ENCODE measurements at regions not wholly inside any gene's neighbourhood (a gene's known extent, or its start where the extent isn't known, plus 50 kb on each side); places are given as distances from the start of the nearest gene placed in this dataset.
"Not testable (repeated sequence)": the region's sequence is repeated elsewhere in the genome, so short reads cannot be mapped to it uniquely, and the experiment has no call there.

DNA sequence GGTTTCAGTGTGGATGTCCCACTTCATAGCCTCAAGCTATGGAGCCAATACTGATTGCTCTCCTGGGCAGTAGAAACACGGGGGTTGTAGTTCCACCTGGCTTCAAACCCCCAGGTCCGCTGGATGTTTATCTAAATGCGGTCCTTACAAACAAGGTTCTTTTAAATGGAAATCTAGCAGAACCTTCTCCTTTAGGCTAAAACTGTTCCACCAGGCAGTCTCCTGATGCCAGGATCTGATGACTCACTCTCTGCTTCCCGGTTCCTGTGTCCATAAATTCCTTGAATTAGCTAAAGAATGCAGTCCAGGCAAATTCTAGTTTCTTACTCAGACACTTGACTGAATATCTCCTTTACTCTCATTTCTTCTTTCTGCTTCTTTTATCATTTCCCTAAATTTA lies 108.4 kb upstream of the FAM3C start:
- FAIRE-seq (no peak), DNase-seq (ENCODE audit: insufficient read length, low spot score) (no peak)

DNA sequence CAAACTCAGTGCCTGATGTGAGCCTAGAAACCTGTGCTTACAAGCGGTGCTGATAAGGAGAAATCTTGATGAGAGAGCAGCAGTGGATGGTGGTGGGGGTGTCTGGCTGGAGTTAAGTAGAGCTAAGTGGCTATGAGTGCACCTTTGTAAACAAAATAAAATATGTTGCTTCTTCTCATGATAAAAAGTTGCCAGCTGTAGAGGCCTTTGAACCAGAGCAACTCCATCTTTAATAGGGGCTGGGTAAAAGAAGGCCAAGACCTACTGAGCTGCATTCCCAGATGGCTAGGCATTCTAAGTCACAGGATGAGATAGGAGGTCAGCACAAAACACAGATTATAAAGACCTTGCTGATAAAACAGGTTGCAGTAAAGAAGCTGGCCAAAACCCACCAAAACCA lies 107.6 kb upstream of the FAM3C start:
- DNase-seq (ENCODE audit: insufficient read length, low spot score) (no peak), FAIRE-seq (no peak)

DNA sequence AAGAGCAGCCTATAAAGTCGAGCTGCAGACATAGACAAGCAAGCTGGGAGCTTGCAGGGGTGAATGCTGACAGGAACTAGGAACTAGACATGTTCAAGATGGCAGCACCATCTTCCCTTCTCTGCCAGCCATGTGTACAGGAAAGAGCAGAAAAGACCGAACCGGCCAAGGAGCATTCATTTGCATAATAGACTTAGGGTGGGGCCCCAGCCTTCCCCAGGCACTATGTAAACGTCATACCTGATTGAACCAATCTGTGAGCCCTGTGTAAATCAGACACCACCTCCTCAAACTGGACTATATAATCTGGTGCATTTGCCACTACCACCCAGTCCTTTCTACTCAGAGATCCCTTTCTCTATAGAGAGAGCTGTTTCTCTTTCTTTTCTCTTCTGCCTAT lies 106.9 kb upstream of the FAM3C start:
- DNase-seq (ENCODE audit: insufficient read length, low spot score) (no peak), FAIRE-seq (no peak)

DNA sequence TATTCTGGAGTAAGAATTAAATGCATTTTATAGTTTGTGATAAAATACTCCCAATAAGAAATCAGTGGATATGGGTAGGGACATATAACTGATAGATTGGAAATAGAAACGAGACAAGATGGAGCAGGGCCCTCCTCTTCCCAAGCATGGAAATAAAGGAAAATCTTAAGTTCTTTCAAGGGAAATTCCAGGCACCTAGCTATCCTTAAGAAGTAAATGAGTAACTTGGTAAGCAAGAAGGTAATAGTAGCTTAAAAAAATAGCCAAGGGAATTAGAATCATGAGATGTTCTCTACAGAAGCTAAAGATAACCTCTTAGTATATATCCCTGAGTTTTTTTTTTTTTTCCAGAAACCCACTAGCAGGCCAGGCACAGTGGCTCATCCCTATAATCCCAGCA lies 105.5 kb upstream of the FAM3C start:
- no peak for FAIRE-seq
- no peak for DNase-seq (ENCODE audit: insufficient read length, low spot score)

DNA sequence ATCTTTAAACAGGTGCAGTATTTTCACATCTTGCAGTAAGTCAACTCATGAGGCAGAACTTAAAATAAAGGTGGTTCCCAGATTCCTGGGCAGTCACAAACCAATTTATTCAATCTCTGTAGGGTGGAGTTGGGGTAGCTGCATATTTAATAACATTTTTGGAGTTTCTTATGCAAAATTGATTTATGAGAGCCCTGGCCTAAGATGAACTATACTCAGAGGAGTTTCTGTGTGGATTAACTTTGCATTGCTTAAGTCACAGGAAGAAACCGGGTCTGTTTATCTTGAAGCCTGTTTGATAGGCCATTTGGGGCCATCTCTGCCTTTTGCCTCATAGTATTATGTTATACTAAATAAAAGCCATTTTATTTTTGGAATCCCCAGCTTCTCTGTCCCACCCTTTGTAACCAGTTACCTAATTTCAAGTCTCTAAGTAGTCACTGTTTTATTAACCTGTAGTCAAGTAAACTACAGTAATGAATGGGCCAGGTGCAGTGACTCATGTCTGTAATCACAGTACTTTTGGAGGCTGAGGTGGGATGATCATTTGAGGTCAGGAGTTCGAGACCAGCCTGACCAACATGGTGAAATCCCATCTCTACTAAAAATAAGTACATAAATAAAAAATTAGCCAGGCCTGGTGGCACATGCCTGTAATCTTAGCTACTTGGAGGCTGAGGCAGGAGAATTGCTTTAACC lies 104.4 kb upstream of the FAM3C start:
- FAIRE-seq: no peak

DNA sequence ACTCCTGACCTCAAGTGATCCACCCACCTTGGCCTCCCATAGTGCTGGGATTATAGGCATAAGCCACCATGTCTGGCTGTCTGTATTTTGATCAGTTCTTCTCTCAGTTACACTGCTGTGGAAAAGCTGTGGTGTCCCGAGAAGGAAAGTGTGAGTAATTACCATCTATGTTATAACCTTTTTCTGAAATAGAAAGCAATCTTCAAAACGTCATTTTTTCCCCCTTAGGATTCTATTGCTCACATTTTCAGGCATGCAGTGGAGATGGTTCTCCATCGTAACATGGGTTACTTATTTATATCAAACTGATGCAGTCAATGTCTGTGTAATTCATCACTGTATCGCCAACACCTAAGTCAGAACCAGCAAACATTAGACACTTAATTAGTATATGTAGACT lies 103.5 kb upstream of the FAM3C start:
- DNase-seq (ENCODE audit: insufficient read length, low spot score) (no peak), FAIRE-seq (no peak)

More for the DNA sequence above, 104.4 kb upstream of the FAM3C start:
- DNase-seq (ENCODE audit: insufficient read length, low spot score): no peak

DNA sequence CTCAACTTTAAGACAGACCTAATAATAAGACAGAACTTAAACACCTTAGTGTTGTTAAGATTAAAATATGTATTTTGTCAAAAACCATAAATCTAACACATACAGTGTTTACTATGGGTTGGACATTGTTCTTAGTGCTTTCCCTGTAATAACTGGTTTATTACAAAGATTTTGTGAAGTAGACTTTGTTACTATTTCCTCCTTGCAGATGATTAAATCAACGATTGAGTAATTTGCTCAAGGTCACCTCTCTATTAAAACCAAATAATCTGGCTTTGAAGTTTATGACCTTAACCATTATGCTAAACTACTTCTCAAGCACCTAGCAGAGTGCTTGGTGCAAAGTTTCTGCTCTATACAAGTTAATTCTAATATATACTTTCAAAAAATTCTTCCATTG lies 102.7 kb upstream of the FAM3C start:
- no peak for FAIRE-seq

DNA sequence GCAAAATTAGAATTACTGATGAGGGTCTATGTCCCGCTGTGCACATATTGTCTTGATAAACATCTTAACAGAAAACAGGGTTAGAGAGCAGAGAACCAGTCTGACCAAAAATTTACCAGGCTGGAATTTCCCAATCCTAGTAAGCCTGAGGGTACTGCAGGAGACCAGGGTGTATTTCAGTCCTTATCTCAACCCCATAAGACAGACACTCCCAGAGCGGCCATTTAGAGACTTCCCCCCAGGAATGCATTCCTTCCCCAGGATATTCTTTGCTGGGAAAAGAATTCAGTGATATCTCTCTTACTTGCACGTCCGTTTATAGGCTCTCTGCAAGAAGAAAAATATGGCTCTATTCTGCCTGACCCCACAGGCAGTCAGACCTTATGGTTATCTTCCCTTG lies 101.4 kb upstream of the FAM3C start:
- FAIRE-seq; DNase-seq (ENCODE audit: insufficient read length, low spot score): not testable (repeated sequence)

More for the DNA sequence above, 102.7 kb upstream of the FAM3C start:
- DNase-seq (ENCODE audit: insufficient read length, low spot score): no peak

DNA sequence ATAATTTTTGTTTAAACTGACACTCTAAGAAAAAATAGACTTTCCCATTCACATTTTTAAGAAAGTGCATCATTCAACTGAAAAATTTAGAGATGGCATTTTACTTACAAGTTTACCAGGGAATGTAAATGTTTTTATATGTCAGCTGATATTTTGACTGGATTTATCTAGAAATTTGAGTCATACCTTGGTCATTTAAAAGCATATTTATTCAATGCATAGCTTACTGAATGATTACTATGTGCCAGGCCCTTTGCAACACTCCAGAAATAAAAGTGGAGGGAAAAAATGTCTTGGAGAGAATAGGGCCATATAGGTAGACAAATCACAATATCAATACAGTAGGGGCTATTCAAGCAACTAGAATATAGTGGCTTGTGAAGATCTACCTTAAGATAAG lies 98.4 kb upstream of the FAM3C start:
- DNase-seq (ENCODE audit: insufficient read length, low spot score) (no peak), FAIRE-seq (no peak)

DNA sequence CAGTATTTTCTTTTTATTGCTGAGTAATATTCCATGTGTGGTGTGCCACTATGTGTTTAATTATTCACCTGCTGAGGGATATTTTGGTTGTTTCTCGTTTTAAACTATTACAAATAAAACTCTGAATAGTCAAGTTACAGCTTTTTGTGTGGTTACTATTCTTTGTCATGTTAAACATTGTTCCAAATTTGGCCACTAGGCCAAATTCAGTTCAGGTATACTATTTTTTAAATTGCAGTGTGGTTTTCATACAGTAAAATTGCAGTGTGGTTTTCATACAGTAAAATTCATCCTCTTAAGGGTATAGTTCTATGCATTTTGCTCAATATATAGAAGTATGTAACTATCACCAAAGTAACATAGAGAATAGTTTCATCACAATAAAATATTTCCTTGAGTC lies 97.4 kb upstream of the FAM3C start:
- FAIRE-seq (no peak), DNase-seq (ENCODE audit: insufficient read length, low spot score) (no peak)

DNA sequence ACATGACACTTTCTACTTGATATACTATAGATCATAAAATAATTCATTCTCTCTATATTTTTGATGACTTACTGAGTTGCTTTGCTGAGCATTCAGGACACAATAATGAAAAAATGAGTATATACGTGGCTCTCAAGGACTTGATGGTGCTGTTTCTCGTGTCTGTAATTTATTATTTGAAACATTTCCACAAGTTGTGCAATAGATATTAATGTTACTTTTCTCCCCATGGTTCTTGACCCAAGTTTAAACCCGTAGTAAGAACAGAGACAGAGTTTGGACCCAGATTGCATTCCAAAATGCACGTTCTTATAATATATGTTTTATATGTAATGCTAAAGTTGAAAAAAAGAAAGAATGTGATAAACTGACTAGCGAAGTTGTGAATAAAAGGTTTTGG lies 94.2 kb upstream of the FAM3C start:
- FAIRE-seq: no peak
- DNase-seq (ENCODE audit: insufficient read length, low spot score): no peak

DNA sequence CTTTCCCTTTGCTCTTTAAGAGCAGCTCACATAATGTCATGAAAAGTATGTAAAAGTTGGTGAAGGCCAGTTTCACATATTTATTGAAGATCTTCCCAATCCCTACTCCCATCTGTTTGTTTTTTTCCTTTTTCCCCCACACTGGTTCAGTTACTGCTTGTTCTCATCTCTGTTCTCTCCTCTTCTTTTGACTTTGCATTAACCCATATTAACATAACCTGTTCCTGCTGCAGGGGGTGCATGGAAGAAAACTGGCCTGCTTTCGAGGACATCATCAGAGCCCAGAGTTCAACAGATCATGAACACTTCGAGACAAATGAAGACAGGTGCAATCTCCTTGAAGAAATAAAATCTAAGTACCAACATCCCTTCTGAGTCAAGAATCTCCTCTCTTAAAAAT lies 93.3 kb upstream of the FAM3C start:
- FAIRE-seq: no peak
- no peak for DNase-seq (ENCODE audit: insufficient read length, low spot score)

DNA sequence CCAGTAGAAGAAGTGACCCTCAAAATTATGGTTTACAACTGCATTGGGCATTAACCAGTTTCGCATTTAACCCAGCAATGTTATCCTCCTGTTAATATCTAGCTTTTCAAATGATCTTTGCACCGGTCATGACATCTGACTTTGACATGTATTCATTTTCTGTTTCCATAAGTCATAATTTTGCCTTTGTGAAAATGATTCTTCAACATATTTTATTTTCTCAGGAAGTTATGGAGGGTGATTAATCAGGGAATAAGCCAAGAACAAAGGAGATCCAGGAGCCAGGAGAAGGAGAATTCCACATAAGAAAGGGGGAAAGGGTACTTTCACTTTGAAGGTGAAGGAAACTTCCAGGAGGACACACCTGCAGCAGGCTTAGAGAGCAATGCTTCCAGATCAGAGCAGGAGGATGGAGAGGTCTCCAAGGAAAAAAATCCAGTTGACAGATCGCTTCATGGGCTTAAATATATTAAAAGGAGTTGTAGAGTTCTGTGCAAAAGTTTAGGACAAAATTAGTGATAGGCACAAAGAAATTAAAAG lies 92.1 kb upstream of the FAM3C start:
- FAIRE-seq (no peak), DNase-seq (ENCODE audit: insufficient read length, low spot score) (no peak)

DNA sequence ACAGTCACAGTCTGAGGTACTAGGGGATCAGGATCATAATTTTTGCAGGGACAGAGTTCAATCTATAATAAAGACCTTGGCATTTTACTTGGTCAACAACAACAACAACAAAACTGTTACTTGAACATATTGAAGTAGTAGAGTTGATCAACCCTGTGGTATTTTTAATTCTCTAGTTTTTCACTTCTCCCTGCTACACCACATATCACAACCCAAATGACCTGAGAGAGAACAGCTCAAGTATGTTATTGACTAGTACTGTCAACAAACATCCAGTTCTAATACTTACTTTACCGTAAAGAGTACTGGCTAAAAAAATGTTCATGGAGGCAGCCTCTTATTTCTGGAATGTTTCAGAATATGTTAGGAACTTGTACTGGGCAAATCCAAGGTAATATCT lies 90.5 kb upstream of the FAM3C start:
- DNase-seq (ENCODE audit: insufficient read length, low spot score): no peak
- no peak for FAIRE-seq

DNA sequence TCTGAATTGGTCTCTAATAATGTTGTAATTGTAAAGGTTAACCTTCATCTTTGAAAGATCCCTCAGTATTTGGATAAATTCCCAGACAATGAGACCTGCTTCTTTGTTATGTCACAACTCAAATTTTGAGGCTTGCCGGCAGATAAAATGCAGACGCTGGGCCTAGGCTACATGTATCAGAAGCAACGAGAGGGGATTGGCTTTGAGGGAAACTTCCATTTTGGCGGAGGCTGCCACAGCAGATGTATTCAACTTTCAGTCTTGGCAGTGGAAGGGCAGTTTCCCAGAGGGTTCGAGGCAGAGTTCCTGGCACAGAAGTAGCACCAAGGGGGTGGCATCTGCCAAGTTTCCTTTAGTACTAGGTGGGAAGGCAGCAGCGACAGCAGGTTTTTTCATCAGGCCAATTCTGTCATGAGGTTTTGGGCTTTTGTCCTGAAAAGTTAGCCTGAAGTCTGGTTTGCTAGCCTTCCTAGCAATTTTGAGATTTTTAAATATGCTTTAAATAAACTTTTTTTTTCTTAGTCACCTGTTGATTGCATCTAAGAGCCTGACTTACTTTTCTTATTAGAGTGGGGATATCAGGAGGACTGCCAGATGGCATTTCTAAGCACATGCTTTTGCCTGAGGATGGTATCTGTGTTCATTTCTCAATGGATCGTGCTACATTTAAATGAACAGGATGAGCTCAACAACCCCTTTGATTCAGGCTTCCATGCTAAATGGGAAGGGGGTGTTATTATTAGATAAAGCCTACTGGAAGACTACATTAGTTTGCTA lies 89.5 kb upstream of the FAM3C start:
- no peak for FAIRE-seq

DNA sequence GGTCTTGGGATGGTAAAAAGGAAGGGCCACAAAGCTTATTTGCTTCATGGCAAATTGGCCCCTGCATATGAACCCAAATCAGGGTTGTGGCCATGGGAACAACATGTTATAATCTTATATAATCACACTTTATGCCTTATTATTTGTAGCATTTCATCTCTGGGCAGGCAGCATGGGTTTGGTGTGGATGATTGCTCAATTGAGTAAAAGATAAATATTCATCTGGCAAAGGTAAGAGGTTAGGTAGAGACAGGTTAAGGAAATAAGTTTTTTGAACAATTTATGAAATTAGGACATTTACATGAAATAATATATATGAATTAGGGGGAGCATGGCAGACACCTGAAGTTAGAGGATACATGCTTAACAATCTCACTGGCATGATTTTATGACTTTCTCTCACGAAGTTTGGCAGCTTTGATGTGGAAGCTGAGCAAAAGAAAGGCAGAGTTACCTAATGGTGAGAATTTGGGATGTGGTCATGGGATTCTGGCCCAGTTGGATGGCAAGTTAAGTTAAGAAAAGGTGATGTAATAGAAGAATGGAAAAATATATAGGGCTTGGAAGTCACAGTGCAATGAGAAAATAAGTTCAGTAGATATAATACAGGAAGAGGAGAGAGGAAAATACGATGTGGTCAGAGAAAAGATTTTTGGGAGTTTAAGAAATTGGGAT lies 88.1 kb upstream of the FAM3C start:
- FAIRE-seq (no peak), DNase-seq (ENCODE audit: insufficient read length, low spot score) (no peak)

More for the DNA sequence above, 89.5 kb upstream of the FAM3C start:
- DNase-seq (ENCODE audit: insufficient read length, low spot score): no peak

DNA sequence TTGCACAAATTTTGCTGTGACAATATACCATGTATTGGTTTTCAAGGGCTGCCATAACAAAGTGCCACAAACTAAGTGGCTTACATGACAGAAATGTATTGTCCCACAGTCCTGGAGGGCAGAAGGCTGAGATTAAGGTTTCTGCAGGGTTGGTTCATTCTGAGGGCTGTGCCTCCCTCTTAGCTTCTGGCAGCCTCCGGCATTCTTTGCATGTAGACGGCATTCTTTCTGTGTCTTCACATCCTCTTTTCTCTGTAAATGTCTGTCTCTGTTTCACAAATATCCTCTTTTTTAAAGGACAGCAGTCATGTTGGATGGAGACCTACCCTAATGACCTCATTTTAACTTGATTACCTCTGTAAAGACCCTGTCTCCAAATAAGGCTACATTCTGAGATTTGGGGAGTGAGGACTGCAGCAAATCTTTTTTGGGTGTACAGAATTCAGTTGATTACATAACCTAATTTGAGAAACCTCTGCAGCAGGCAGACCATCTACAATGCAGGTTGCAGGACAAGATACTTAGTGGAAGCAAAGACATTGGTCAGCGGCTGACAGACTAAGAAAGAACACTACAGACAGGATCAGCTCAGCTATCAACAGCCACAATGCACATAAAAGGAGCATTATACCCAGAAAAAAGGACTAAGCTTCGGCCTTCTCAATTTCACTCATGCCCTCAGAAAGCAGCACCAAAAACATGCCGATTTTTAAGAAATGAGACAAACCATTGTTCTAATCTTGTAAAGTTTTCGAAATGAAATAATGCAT lies 84.6 kb upstream of the FAM3C start:
- FAIRE-seq (no peak), DNase-seq (ENCODE audit: insufficient read length, low spot score) (no peak)

DNA sequence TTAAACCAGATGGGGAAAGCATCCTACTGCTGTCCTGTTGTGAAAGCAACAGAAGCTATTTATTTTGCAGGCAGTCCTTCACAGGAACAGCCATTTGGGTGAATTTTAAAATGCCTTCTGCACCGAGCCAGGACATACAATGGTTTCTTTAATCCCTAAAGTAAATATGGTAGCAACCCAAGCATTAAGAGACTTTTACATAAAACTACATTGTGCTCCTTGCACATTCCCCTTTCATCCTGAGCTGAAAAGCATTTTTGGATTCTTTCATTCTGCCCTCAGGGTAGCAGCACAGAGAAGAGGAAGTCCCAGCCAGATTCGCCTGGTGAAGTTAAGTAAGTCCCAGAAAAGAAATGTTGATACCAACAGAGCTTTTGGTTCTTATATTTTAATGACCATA lies 84.0 kb upstream of the FAM3C start:
- FAIRE-seq (no peak), DNase-seq (ENCODE audit: insufficient read length, low spot score) (no peak)

DNA sequence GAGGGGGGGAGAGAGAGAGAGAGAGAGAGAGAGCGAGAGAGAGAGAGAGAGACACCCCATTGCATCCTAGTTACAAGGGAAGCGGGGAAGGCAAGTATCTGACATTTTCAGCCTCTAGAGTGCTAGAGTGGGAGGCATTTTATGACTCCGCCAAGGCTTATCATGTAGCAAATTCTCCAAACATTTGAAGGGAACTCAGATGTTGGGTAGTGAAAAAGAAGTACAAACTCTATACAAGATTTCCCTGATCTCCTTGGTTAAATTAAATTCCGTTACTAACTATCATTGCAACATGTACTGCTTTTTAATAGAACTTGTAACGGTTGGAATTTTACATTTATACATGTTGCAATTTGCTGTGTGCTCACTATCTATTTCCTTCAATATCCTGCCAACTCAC lies 83.4 kb upstream of the FAM3C start:
- no peak for FAIRE-seq
- DNase-seq (ENCODE audit: insufficient read length, low spot score): no peak

DNA sequence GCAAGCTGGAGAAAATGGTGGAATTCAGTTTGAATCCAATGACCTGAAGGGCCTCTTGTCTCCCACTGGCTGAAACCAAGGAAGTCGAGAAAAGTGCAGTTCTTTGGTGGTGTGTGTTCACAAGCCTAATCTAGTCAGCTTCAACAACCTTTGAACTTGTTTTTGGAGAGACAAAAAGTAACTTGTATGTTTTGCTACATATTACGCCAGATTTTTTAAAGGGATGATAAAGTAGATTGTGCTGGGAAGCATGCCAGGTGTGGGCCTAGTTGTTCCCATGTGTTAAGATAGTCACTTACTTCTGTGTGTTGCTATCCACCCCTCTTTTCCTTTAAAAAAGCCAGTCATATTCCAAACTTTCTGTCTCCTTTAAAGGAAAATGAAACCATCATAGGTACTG lies 79.7 kb upstream of the FAM3C start:
- FAIRE-seq: no peak
- DNase-seq (ENCODE audit: insufficient read length, low spot score): no peak

DNA sequence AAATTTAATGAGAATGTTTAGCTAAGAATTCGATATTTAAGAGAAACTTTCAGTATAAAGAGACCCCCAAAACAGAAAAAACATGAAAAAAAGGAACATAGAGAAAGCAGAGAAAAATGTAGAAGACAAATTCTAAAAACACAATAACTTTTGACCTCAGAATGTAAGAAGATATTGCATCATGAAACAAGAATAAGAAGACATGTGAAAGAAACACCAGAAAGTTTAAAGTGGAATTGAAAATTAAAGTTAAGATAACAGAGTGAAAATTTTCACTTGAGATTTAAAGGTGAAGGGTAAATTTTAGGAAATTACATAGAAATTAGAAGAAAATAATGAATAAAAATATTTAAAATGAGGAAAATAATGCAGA lies 78.2 kb upstream of the FAM3C start:
- no peak for DNase-seq (ENCODE audit: insufficient read length, low spot score)
- no peak for FAIRE-seq

Measured in GM19239 (cell line).